Activated T-helper 2 cell treated with anti-CD3 and anti-CD28 coated beads, Interferon-gamma antibody, Interleukin-2, Interleukin-4, amounts not matched to agents 10 μg/mL and 5 μg/mL and 100 μg/mL, durations not matched to agents 14 hours and 24 hours and 36 hours (primary cell): ENCODE measurements at regions not wholly inside any gene's neighbourhood (a gene's known extent, or its start where the extent isn't known, plus 50 kb on each side); places are given as distances from the start of the nearest gene placed in this dataset.

Experiments used
- DNase-seq: peaks from one replicate; pipeline ENCODE4 v3.0.0; 2021; ENCODE audit warnings: low spot score
- H3K27ac Mint-ChIP-seq: one replicate; pipeline ENCODE4 v1.8.0; 2021; ENCODE audit warnings: mixed read lengths
- H3K27me3 Mint-ChIP-seq: one replicate; pipeline ENCODE4 v1.8.0; 2021; ENCODE audit warnings: low read depth, mixed read lengths
- H3K36me3 Mint-ChIP-seq: one replicate; pipeline ENCODE4 v1.8.0; 2021; ENCODE audit warnings: low read depth, mixed read lengths
- H3K4me1 Mint-ChIP-seq: one replicate; pipeline ENCODE4 v1.8.0; 2021; ENCODE audit warnings: low read depth, mixed read lengths
- H3K4me3 Mint-ChIP-seq: one replicate; pipeline ENCODE4 v1.8.0; 2021; ENCODE audit warnings: low read depth, mild to moderate bottlenecking, moderate library complexity, mixed read lengths
- H3K9me3 Mint-ChIP-seq: one replicate; pipeline ENCODE4 v1.8.0; 2021; ENCODE audit warnings: mixed read lengths
- intact Hi-C: fragments of 100-400 bp; cut with micrococcal nuclease; formaldehyde crosslinking; loops from one replicate; pipeline ENCODE4 v1.15.1; 2023

- no peak for DNase-seq
- no peak overlapping the region for H3K27ac Mint-ChIP-seq
- no peaks in the 10 kb centered on the region for H3K9me3 Mint-ChIP-seq
- no peaks in the 10 kb centered on the region for H3K36me3 Mint-ChIP-seq
- H3K4me1 Mint-ChIP-seq: no peaks in the 10 kb centered on the region
- no peaks in the 10 kb centered on the region for H3K27me3 Mint-ChIP-seq
- intact Hi-C loops: no loop called here
- H3K4me3 Mint-ChIP-seq: no peak overlapping the region
Measured at GRCh38 chr15:45743426-45744235, 108.8 kb downstream of the SQOR start.

GRCh38 chr15:45744236-45744589, 109.4 kb downstream of the SQOR start:
- no peaks in the 10 kb centered on the region for H3K36me3 Mint-ChIP-seq
- no peak overlapping the region for H3K4me3 Mint-ChIP-seq
- DNase-seq: no peak
- peaks cover 3% of the 10 kb centered on the region for H3K27me3 Mint-ChIP-seq
- no peak overlapping the region for H3K27ac Mint-ChIP-seq
- no peaks in the 10 kb centered on the region for H3K4me1 Mint-ChIP-seq
- intact Hi-C loops: no loop called here
- no peaks in the 10 kb centered on the region for H3K9me3 Mint-ChIP-seq

- no peak overlapping the region for H3K4me3 Mint-ChIP-seq
- peaks cover 4% of the 10 kb centered on the region for H3K27me3 Mint-ChIP-seq
- H3K36me3 Mint-ChIP-seq: no peaks in the 10 kb centered on the region
- intact Hi-C loops: no loop called here
- no peaks in the 10 kb centered on the region for H3K4me1 Mint-ChIP-seq
- no peak overlapping the region for H3K27ac Mint-ChIP-seq
- DNase-seq: no peak
- H3K9me3 Mint-ChIP-seq: no peaks in the 10 kb centered on the region
Measured at GRCh38 chr15:45747426-45747825, 112.6 kb downstream of the SQOR start.

DNA sequence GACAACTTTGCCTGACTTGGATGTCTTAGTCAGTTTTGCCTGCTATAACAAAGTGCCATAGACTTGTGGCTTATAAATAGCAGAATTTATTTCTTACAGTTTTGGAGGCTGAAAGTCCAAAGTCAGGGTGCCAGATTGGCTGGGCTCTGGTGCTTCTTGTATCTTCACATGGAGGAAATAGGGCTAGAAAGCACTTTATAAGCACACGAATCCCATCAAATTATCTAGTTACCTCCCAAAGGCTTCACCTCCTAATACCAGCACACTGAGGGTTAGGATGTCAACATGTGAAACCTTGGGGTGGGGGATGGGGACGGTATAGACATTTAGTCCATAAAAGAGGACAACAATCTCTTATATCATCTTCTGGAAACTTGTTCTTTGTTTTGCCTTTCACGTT, 116.8 kb downstream of the SQOR start:
- Mint-ChIP-seq H3K27me3 (peaks cover 7% of the 10 kb centered on the region), H3K4me3 (no peak overlapping the region), H3K4me1 (no peaks in the 10 kb centered on the region), H3K27ac (no peak overlapping the region), H3K9me3 (no peaks in the 10 kb centered on the region), H3K36me3 (no peaks in the 10 kb centered on the region)
- intact Hi-C loops: no loop called here
- DNase-seq: no peak

GRCh38 chr15:45759936-45760335, 125.1 kb downstream of the SQOR start:
- H3K9me3 Mint-ChIP-seq: no peaks in the 10 kb centered on the region
- intact Hi-C loops: no loop called here
- peaks cover 3% of the 10 kb centered on the region for H3K27me3 Mint-ChIP-seq

DNA sequence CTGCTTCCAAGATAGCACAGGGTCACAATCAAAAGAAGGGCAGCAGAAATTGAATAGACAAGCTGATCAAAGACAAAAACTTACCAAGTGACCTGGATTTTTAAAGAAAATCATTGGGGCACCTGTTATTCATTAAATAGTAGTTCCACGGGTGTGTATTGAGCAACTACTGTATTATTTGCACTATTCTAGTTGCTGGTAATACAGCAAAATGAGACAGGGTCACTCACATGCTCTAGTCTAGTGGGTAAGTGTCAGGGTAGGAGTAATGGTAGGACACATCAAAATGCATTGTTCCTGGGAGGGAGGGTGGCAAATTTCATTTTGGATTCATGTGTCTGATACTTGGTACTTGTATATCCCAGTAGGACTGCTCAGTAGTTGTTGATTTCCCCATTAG, 127.9 kb downstream of the SQOR start:
- H3K27ac Mint-ChIP-seq: no peak overlapping the region
- no peak for DNase-seq
- no peak overlapping the region for H3K4me3 Mint-ChIP-seq
- no peaks in the 10 kb centered on the region for H3K36me3 Mint-ChIP-seq
- no peaks in the 10 kb centered on the region for H3K27me3 Mint-ChIP-seq
- intact Hi-C loops: no loop called here
- H3K9me3 Mint-ChIP-seq: no peaks in the 10 kb centered on the region
- H3K4me1 Mint-ChIP-seq: no peaks in the 10 kb centered on the region

More at GRCh38 chr15:45759936-45760335, 125.1 kb downstream of the SQOR start:
- no peaks in the 10 kb centered on the region for H3K36me3 Mint-ChIP-seq
- no peak overlapping the region for H3K4me3 Mint-ChIP-seq
- H3K4me1 Mint-ChIP-seq: no peaks in the 10 kb centered on the region
- no peak for DNase-seq
- H3K27ac Mint-ChIP-seq: no peak overlapping the region

DNA sequence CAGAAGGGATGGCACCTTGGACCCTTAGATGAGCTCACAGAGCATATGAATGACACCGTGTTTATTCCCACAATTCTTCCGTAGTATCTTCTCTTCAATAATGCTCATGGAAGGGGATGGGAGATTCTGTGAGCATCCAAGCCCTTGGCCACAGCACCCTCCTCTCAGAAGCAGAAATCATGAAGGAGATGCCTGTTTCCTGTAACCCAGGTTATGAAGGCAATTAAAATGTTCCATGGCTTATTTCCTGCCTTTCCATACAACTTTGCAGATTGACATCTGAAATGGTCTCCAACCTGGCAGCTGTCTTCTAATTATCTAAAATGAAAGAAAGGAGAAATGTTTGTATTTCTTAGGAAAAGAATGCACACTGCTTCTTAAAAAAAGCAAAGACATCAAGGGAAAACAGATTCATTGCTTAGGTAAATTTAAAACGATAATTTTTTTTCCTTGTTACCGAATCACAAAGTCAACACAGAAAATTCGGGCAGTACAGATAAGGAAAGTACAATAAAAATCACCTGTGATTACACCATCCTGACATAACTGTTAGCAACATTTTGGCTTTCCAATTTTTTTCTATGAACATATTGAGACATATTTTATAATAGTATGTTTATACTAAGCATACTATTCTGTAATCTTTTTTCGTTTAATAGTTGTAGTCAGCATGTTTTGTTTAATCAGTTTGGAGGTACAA, 128.5 kb downstream of the SQOR start:
- Mint-ChIP-seq H3K4me1 (no peaks in the 10 kb centered on the region), H3K9me3 (no peaks in the 10 kb centered on the region), H3K4me3 (no peak overlapping the region), H3K36me3 (no peaks in the 10 kb centered on the region), H3K27ac (no peak overlapping the region), H3K27me3 (no peaks in the 10 kb centered on the region)
- intact Hi-C loops: no loop called here
- DNase-seq: no peak

DNA sequence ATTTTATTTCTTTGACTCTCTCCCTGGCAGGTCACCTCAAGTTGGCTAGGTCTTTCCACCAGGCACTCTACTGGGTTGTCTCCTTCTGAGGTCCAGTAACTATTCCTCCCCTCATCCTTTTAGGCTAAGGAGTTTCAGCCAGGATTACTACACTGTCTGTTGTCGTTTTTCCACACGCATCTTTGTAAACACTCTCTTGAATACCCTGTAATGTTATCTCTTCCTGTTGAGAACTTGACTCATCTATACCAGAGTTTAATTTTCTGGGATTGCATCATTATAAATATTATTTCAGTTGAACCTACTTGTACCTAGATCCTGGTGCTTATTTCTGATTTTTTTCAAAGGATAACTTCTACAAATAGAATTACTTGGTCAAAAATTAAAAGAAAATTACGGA, 138.3 kb downstream of the SQOR start:
- intact Hi-C loops: no loop called here
- Mint-ChIP-seq H3K9me3 (no peaks in the 10 kb centered on the region), H3K27me3 (no peaks in the 10 kb centered on the region), H3K27ac (no peak overlapping the region), H3K36me3 (no peaks in the 10 kb centered on the region), H3K4me3 (no peak overlapping the region), H3K4me1 (no peaks in the 10 kb centered on the region)
- DNase-seq: no peak

DNA sequence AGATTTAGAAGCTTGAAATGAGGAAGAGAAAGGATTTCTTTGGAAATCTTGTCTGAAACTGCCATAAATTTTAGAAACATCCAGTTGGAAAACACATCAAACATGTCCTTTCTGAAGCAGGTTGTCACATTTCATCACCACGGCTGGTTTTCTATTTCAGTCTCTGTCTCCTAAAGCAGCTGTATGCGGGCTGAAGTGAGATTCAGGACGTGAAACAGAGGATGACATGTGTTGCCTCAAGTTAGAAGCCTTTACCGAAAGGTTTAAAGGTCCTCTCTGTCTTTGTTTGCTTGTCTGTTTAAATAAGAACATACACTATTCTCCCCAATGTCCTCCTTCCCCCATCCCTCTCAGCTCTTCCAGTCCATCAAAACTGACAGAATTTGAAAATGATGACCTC, 141.9 kb downstream of the SQOR start:
- Mint-ChIP-seq H3K27me3 (no peaks in the 10 kb centered on the region), H3K4me1 (no peaks in the 10 kb centered on the region), H3K4me3 (no peak overlapping the region), H3K36me3 (no peaks in the 10 kb centered on the region), H3K27ac (no peak overlapping the region), H3K9me3 (no peaks in the 10 kb centered on the region)
- DNase-seq: no peak
- intact Hi-C loops: no loop called here

DNA sequence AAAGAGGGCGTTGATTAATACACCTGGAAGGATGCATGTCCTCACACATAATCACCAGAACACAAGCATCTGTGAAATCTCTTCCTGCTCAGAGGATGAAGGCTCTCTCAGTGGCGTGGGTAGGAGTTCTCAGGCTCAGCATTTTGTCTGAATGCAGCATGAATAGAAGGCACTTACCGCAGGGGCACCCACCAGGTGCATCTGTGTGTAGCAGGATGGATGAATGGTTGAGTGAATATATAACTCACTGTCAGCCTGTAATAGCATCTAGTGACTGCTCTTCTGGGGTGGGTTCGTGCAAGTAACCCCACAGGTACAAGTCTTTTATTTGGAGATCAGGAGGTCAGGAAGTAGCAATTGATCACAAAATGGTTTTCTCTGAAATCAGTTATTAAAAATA, 143.0 kb downstream of the SQOR start:
- Mint-ChIP-seq H3K4me1 (no peaks in the 10 kb centered on the region), H3K4me3 (no peak overlapping the region), H3K27ac (no peak overlapping the region), H3K9me3 (no peaks in the 10 kb centered on the region), H3K27me3 (no peaks in the 10 kb centered on the region), H3K36me3 (no peaks in the 10 kb centered on the region)
- intact Hi-C loops: no loop called here
- no peak for DNase-seq

DNA sequence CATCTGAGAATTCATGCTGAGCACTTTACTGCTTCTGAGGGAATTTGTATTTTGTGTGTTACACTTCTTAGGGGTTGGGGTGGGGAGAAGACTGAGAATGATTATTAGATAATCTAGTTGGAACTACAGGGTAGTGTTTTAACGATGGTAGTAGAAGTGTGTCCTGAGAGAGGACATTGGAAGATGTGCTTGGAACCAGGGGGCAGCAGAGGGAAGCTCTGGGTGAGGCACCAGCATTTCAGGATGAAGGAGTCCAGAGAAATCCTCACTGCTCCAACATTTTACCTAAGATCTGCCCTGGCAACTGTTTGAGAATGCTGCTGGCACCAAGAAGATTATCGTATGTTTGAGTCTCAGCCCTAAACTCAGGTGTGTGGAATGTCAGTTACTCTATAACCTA, 145.5 kb downstream of the SQOR start:
- no peaks in the 10 kb centered on the region for H3K36me3 Mint-ChIP-seq
- H3K27ac Mint-ChIP-seq: no peak overlapping the region
- no peaks in the 10 kb centered on the region for H3K27me3 Mint-ChIP-seq
- intact Hi-C loops: no loop called here
- H3K9me3 Mint-ChIP-seq: no peaks in the 10 kb centered on the region
- no peak overlapping the region for H3K4me3 Mint-ChIP-seq
- no peaks in the 10 kb centered on the region for H3K4me1 Mint-ChIP-seq
- DNase-seq: no peak

DNA sequence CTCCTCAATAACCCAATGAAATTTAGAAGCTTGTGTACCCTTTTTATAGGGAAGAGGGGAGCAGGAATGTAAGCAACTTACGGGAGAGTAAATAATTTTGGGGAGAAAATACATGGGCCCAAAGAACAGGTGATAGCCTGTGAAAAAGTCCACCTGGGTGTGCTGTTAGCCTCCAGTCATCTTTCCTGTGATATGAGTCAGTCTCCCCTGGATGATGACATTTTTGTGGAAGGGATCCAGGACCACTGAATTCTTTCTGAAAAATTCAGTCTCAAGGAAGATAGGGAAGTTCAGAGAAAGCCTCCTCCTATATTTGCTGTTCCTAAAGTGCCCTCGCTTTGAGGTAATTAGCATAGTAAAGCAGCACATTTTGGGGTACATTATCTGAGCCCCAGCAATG, 149.8 kb downstream of the SQOR start:
- no peak overlapping the region for H3K4me3 Mint-ChIP-seq
- no peak for DNase-seq

GRCh38 chr15:45785897-45786296, 151.1 kb downstream of the SQOR start:
- Mint-ChIP-seq H3K9me3 (no peaks in the 10 kb centered on the region), H3K27me3 (no peaks in the 10 kb centered on the region), H3K27ac (no peak overlapping the region), H3K4me3 (no peak overlapping the region), H3K36me3 (no peaks in the 10 kb centered on the region), H3K4me1 (no peaks in the 10 kb centered on the region)
- intact Hi-C loops: no loop called here
- no peak for DNase-seq

More for the DNA sequence above, 149.8 kb downstream of the SQOR start:
- no peak overlapping the region for H3K27ac Mint-ChIP-seq
- H3K9me3 Mint-ChIP-seq: no peaks in the 10 kb centered on the region
- H3K36me3 Mint-ChIP-seq: no peaks in the 10 kb centered on the region
- H3K27me3 Mint-ChIP-seq: no peaks in the 10 kb centered on the region
- H3K4me1 Mint-ChIP-seq: no peaks in the 10 kb centered on the region
- intact Hi-C loops: no loop called here
